H9 (cell line): ENCODE measurements at regions not wholly inside any gene's neighbourhood (a gene's known extent, or its start where the extent isn't known, plus 50 kb on each side); places are given as distances from the start of the nearest gene placed in this dataset.

ENCODE experiments used
- DNase-seq: peaks from one replicate; pipeline ENCODE4 v3.0.0-alpha.2; 2017
- H2AFZ ChIP-seq: one replicate; pipeline ENCODE4 v1.6.1; 2013; ENCODE audit warnings: mild to moderate bottlenecking, low read length, control low read depth, moderate library complexity
- H2AK5ac ChIP-seq: 2 replicates; pipeline ENCODE4 v1.6.1; 2013; ENCODE audit warnings: low read length, control low read depth, mixed read lengths; ENCODE audit not compliant: insufficient read length
- H2BK120ac ChIP-seq: one replicate; pipeline ENCODE4 v1.6.1; 2013; ENCODE audit warnings: low read depth, mild to moderate bottlenecking, low read length, control low read depth, inconsistent platforms; ENCODE audit not compliant: poor library complexity, severe bottlenecking
- H2BK12ac ChIP-seq: 2 replicates; pipeline ENCODE4 v1.6.1; 2013; ENCODE audit warnings: low read length, control low read depth, mixed read lengths, low read depth; ENCODE audit not compliant: insufficient read length
- H2BK15ac ChIP-seq: 2 replicates; pipeline ENCODE4 v1.6.1; 2013; ENCODE audit warnings: low read depth, low read length, control low read depth
- H2BK20ac ChIP-seq: one replicate; pipeline ENCODE4 v1.6.1; 2013; ENCODE audit warnings: low read depth, mild to moderate bottlenecking, low read length, control low read depth, inconsistent platforms; ENCODE audit not compliant: poor library complexity, severe bottlenecking
- H2BK5ac ChIP-seq: 2 replicates; pipeline ENCODE4 v1.6.1; 2013; ENCODE audit warnings: low read length, control low read depth, mixed read lengths; ENCODE audit not compliant: insufficient read length
- H3K14ac ChIP-seq: 2 replicates; pipeline ENCODE4 v1.6.1; 2013; ENCODE audit warnings: low read length, control low read depth; ENCODE audit not compliant: insufficient read depth
- H3K18ac ChIP-seq: 2 replicates; pipeline ENCODE4 v1.6.1; 2013; ENCODE audit warnings: low read depth, mild to moderate bottlenecking, mixed read lengths, low read length, control low read depth; ENCODE audit not compliant: insufficient read length
- H3K23ac ChIP-seq: 2 replicates; pipeline ENCODE4 v1.6.1; 2013; ENCODE audit warnings: low read length, control low read depth, mixed read lengths, low read depth; ENCODE audit not compliant: insufficient read length
- H3K23me2 ChIP-seq: 2 replicates; pipeline ENCODE4 v1.6.1; 2013; ENCODE audit warnings: low read depth, mild to moderate bottlenecking, mixed read lengths, low read length, control low read depth; ENCODE audit not compliant: insufficient read length, poor library complexity, severe bottlenecking
- H3K27ac ChIP-seq: 2 replicates; pipeline ENCODE4 v1.5.1; 2013; ENCODE audit warnings: low read length, control low read depth, mixed read lengths, low read depth; ENCODE audit not compliant: insufficient read length
- H3K27me3 ChIP-seq: 2 replicates; pipeline ENCODE4 v1.6.1; 2013; ENCODE audit warnings: low read length, control low read depth, inconsistent platforms; ENCODE audit not compliant: insufficient read depth
- H3K4ac ChIP-seq: 2 replicates; pipeline ENCODE4 v1.6.1; 2013; ENCODE audit warnings: low read depth, mild to moderate bottlenecking, control low read depth, inconsistent platforms, low read length, moderate library complexity
- H3K4me1 ChIP-seq: 2 replicates; pipeline ENCODE4 v1.6.1; 2013; ENCODE audit warnings: low read length, control low read depth, inconsistent platforms; ENCODE audit not compliant: insufficient read depth
- H3K4me2 ChIP-seq: 2 replicates; pipeline ENCODE4 v1.6.1; 2013; ENCODE audit warnings: low read length, control low read depth, mixed read lengths; ENCODE audit not compliant: insufficient read length, insufficient read depth
- H3K56ac ChIP-seq: 2 replicates; pipeline ENCODE4 v1.6.1; 2013; ENCODE audit warnings: low read depth, mild to moderate bottlenecking, mixed read lengths, low read length, control low read depth; ENCODE audit not compliant: insufficient read length
- H3K79me1 ChIP-seq: 2 replicates; pipeline ENCODE4 v1.6.1; 2013; ENCODE audit warnings: low read depth, mild to moderate bottlenecking, moderate library complexity, low read length, control low read depth, inconsistent platforms; ENCODE audit not compliant: insufficient read depth, poor library complexity, severe bottlenecking
- H3K79me2 ChIP-seq: 2 replicates; pipeline ENCODE4 v1.6.1; 2013; ENCODE audit warnings: low read length, control low read depth, inconsistent platforms; ENCODE audit not compliant: insufficient read depth
- H3K9ac ChIP-seq: 2 replicates; pipeline ENCODE4 v1.6.1; 2013; ENCODE audit warnings: low read length, control low read depth, mixed read lengths; ENCODE audit not compliant: insufficient read length; ENCODE audit errors: extremely low read depth
- H3K9me3 ChIP-seq: one replicate; pipeline ENCODE4 v1.6.1; 2013; ENCODE audit warnings: low read depth, low read length, inconsistent platforms; ENCODE audit not compliant: control insufficient read depth
- H3T11ph ChIP-seq: one replicate; pipeline ENCODE4 v1.6.1; 2013; ENCODE audit warnings: mild to moderate bottlenecking, low read length, control low read depth, inconsistent platforms
- H4K20me1 ChIP-seq: one replicate; pipeline ENCODE4 v1.6.1; 2013; ENCODE audit not compliant: control insufficient read depth, insufficient read length, insufficient read depth
- H4K5ac ChIP-seq: 2 replicates; pipeline ENCODE4 v1.6.1; 2013; ENCODE audit warnings: low read depth, mild to moderate bottlenecking, mixed read lengths, low read length, control low read depth; ENCODE audit not compliant: insufficient read length
- H4K8ac ChIP-seq: replicated peaks from 2 replicates; pipeline ENCODE4 v1.6.1; 2013; ENCODE audit warnings: low read length, control low read depth, mixed read lengths, low read depth; ENCODE audit not compliant: insufficient read length
- H4K91ac ChIP-seq: 2 replicates; pipeline ENCODE4 v1.6.1; 2013; ENCODE audit warnings: low read depth, mild to moderate bottlenecking, moderate library complexity, mixed read lengths, low read length, control low read depth; ENCODE audit not compliant: insufficient read length
- H3K27ac Mint-ChIP-seq, 3 experiments: 2 replicates in 2 of 3; 3 replicates in 1 of 3; pipeline ENCODE4 v1.8.0; 2020 to 2021; ENCODE audit warnings: mixed read lengths in 3 of 3, mild to moderate bottlenecking in 1 of 3, moderate library complexity in 1 of 3
- H3K27me3 Mint-ChIP-seq: 2 replicates; pipeline ENCODE4 v1.8.0; 2021; ENCODE audit warnings: low read depth, mild to moderate bottlenecking, moderate library complexity, mixed read lengths
- H3K36me3 Mint-ChIP-seq, 3 experiments: 2 replicates in 2 of 3; 3 replicates in 1 of 3; pipeline ENCODE4 v1.8.0; 2020 to 2021; ENCODE audit warnings: low read depth in 3 of 3, mixed read lengths in 3 of 3; ENCODE audit not compliant: insufficient read depth in 1 of 3
- H3K4me1 Mint-ChIP-seq, 2 experiments: 2 replicates each; pipeline ENCODE4 v1.8.0; 2020; ENCODE audit warnings: mixed read lengths in 2 of 2
- H3K4me3 Mint-ChIP-seq, 2 experiments: 2 replicates in 1 of 2; 3 replicates in 1 of 2; pipeline ENCODE4 v1.8.0; 2020 to 2021; ENCODE audit warnings: mild to moderate bottlenecking in 2 of 2, mixed read lengths in 2 of 2, moderate library complexity in 1 of 2
- H3K9me3 Mint-ChIP-seq, 2 experiments: 2 replicates in 1 of 2; 3 replicates in 1 of 2; pipeline ENCODE4 v1.8.0; 2020; ENCODE audit warnings: mild to moderate bottlenecking in 2 of 2, mixed read lengths in 2 of 2, moderate library complexity in 1 of 2
- CTCF ChIP-seq: fragments of 200-600 bp; sonication (generic); conservative IDR thresholded peaks from 3 replicates; pipeline ENCODE4 v1.8.0; 2021; ENCODE audit warnings: antibody characterized with exemption, mild to moderate bottlenecking
- WGBS: extraction: QIAGEN DNeasy Blood & Tissue Kit; methylation state at CpG from one replicate; pipeline ENCODE4 v1.1.7; 2013; ENCODE audit warnings: missing lambda C conversion rate, low lambda C conversion rate, mixed read lengths; ENCODE audit not compliant: insufficient read length; ENCODE audit errors: extremely low coverage; 5-methylcytosine and 5-hydroxymethylcytosine counted together

GRCh38 chr9:78567693-78568092 lies 270.8 kb downstream of the PSAT1 start:
- Histone ChIP-seq H4K91ac (no peak overlapping the region), H3K14ac (no peak overlapping the region), H2AK5ac (no peak overlapping the region), H3K9me3 (no peaks in the 10 kb centered on the region), H3K9ac (no peak overlapping the region), H2BK20ac (no peak overlapping the region), H4K20me1 (no peaks in the 10 kb centered on the region), H3K27ac (no peak overlapping the region), H4K8ac (no peak overlapping the region), H2BK15ac (no peak overlapping the region), H3K18ac (no peak overlapping the region), H2BK12ac (no peak overlapping the region), H3K27me3 (no peaks in the 10 kb centered on the region), H2AFZ (no peak overlapping the region), H3K4me2 (no peak overlapping the region), H3K4ac (no peak overlapping the region), H3T11ph (no peak overlapping the region), H4K5ac (no peak overlapping the region), H2BK120ac (no peak overlapping the region), H3K23ac (no peak overlapping the region), H3K56ac (no peak overlapping the region), H3K4me1 (no peaks in the 10 kb centered on the region; the same call in 1 of the 2 replicates), H2BK5ac (no peak overlapping the region), H3K23me2 (no peaks in the 10 kb centered on the region), H3K79me2 (no peaks in the 10 kb centered on the region), H3K79me1 (no peaks in the 10 kb centered on the region)
- no peak overlapping the region for H3K4me3 Mint-ChIP-seq
- TF ChIP-seq CTCF: no peak
- DNase-seq: no peak
- no peak overlapping the region for H3K27ac Mint-ChIP-seq
- peaks cover 10 to 20% of the 10 kb centered on the region in 2 experiments for H3K4me1 Mint-ChIP-seq
- H3K27me3 Mint-ChIP-seq: 0 out of 2 replicates have a peak, but pooled peaks cover 2% of the 10 kb centered on the region
- no CpG with 5 or more reads among the region's 3 CpGs for WGBS
- H3K9me3 Mint-ChIP-seq: no peaks in the 10 kb centered on the region
- no peaks in the 10 kb centered on the region; a peak in 1 of 7 replicates for H3K36me3 Mint-ChIP-seq
